ENCODE measurements at regions not wholly inside any gene's neighbourhood (a gene's known extent, or its start where the extent isn't known, plus 50 kb on each side); places are given as distances from the start of the nearest gene placed in this dataset.

GRCh38 chr13:111518161-111518792 lies 197.8 kb downstream of the TEX29 start:
- H3K27me3 ChIP-seq (ENCODE audit: control insufficient read depth, extremely low read depth, insufficient read depth, low read length), result no peaks in the 10 kb centered on the region
- no peaks in the 10 kb centered on the region for H3K4me1 ChIP-seq (ENCODE audit: control insufficient read depth, extremely low read depth, insufficient read depth, low read length)
- no peak overlapping the region for H3K27ac ChIP-seq (ENCODE audit: control insufficient read depth, insufficient read depth, low read length)
- no peak overlapping the region for H2AFZ ChIP-seq (ENCODE audit: control insufficient read depth, low read length)
- no peak overlapping the region for H3K4me2 ChIP-seq (ENCODE audit: control insufficient read depth, extremely low read depth, insufficient read depth, low read depth, low read length)
- FAIRE-seq (no peak), DNase-seq (ENCODE audit: low read depth, low spot score) (no peak)
- H3K4me3 ChIP-seq (ENCODE audit: control insufficient read depth in 2 of 3, extremely low read depth in 1 of 3, insufficient read depth in 2 of 3, low read depth in 1 of 3, low read length in 3 of 3), result no peak overlapping the region
- no peaks in the 10 kb centered on the region for H3K36me3 ChIP-seq (ENCODE audit: control insufficient read depth in 2 of 2, extremely low read depth in 1 of 2, insufficient read depth in 2 of 2, low read length in 2 of 2)
- peaks cover 5% of the 10 kb centered on the region for H3K9me3 ChIP-seq (ENCODE audit: control insufficient read depth, low read depth, low read length)
- H3K9me1 ChIP-seq (ENCODE audit: control insufficient read depth, extremely low read depth, insufficient read depth, low read length), result no peaks in the 10 kb centered on the region
- H3K79me2 ChIP-seq (ENCODE audit: control insufficient read depth, insufficient read depth, low read length), result no peaks in the 10 kb centered on the region
- H4K20me1 ChIP-seq (ENCODE audit: control insufficient read depth, extremely low read depth, insufficient read depth, low read length), result no peaks in the 10 kb centered on the region
- peak in 1 of 3 experiments; percentile 2 for TF ChIP-seq CTCF (optimal IDR thresholded peaks at IDR 0.05 in 1 of 3, IDR thresholded peaks at IDR 0.05 in 1 of 3, conservative IDR thresholded peaks at IDR 0.05 in 1 of 3; ENCODE audit: extremely low read depth in 1 of 3, insufficient read depth in 2 of 3, low read length in 3 of 3)
- TF ChIP-seq EZH2 (IDR thresholded peaks at IDR 0.05; ENCODE audit: low read length), result no peak
- dilution Hi-C loops (cut with MboI; ENCODE audit: extremely low pct_ligation_motif_present, low sequenced_read_pairs), result no loop called here
- no peak overlapping the region for H3K9ac ChIP-seq (ENCODE audit: control insufficient read depth, extremely low read depth, insufficient read depth, low read length)

GRCh38 chr13:111519041-111519440 lies 198.6 kb downstream of the TEX29 start:
- no peak overlapping the region for H3K4me3 ChIP-seq (ENCODE audit: control insufficient read depth in 2 of 3, extremely low read depth in 1 of 3, insufficient read depth in 2 of 3, low read depth in 1 of 3, low read length in 3 of 3)
- FAIRE-seq (no peak), DNase-seq (ENCODE audit: low read depth, low spot score) (no peak)
- TF ChIP-seq CTCF (optimal IDR thresholded peaks at IDR 0.05 in 1 of 3, IDR thresholded peaks at IDR 0.05 in 1 of 3, conservative IDR thresholded peaks at IDR 0.05 in 1 of 3; ENCODE audit: extremely low read depth in 1 of 3, insufficient read depth in 2 of 3, low read length in 3 of 3) (no peak), EZH2 (IDR thresholded peaks at IDR 0.05; ENCODE audit: low read length) (no peak)
- no peaks in the 10 kb centered on the region for H4K20me1 ChIP-seq (ENCODE audit: control insufficient read depth, extremely low read depth, insufficient read depth, low read length)
- no peak overlapping the region for H3K4me2 ChIP-seq (ENCODE audit: control insufficient read depth, extremely low read depth, insufficient read depth, low read depth, low read length)
- no peak overlapping the region for H3K9ac ChIP-seq (ENCODE audit: control insufficient read depth, extremely low read depth, insufficient read depth, low read length)
- H3K9me1 ChIP-seq (ENCODE audit: control insufficient read depth, extremely low read depth, insufficient read depth, low read length), result no peaks in the 10 kb centered on the region
- no peak overlapping the region for H3K27ac ChIP-seq (ENCODE audit: control insufficient read depth, insufficient read depth, low read length)
- H3K79me2 ChIP-seq (ENCODE audit: control insufficient read depth, insufficient read depth, low read length), result no peaks in the 10 kb centered on the region
- dilution Hi-C loops (cut with MboI; ENCODE audit: extremely low pct_ligation_motif_present, low sequenced_read_pairs), result no loop called here
- no peaks in the 10 kb centered on the region for H3K36me3 ChIP-seq (ENCODE audit: control insufficient read depth in 2 of 2, extremely low read depth in 1 of 2, insufficient read depth in 2 of 2, low read length in 2 of 2)
- no peaks in the 10 kb centered on the region for H3K4me1 ChIP-seq (ENCODE audit: control insufficient read depth, extremely low read depth, insufficient read depth, low read length)
- H3K27me3 ChIP-seq (ENCODE audit: control insufficient read depth, extremely low read depth, insufficient read depth, low read length), result no peaks in the 10 kb centered on the region
- no peak overlapping the region for H2AFZ ChIP-seq (ENCODE audit: control insufficient read depth, low read length)
- peaks cover 5% of the 10 kb centered on the region for H3K9me3 ChIP-seq (ENCODE audit: control insufficient read depth, low read depth, low read length)

Measured in keratinocyte (primary cell).